ENCODE measurements at regions not wholly inside any gene's neighbourhood (a gene's known extent, or its start where the extent isn't known, plus 50 kb on each side); places are given as distances from the start of the nearest gene placed in this dataset.

DNA sequence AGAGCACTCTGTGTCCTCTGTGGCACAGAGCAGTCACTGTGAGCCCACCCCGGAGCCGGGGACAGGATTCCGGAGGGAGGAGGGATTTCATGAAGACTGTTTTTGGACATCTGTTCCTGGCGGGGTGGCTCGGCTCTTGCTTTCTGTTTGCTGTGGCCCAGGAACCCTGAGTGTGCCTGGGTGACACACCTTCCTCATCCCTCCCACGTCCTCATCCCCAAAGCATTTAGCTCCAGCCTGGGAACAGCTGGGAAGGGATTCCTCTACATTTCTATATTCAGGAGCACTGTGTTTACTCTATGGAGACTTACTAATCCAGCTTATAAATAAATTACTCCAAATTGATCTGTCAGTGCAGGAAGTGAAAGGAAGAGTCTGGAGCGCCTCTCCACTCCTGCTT, 97.8 kb upstream of the UBL3 start:
- WGBS, result 67% methylated on average over 7 of the region's 7 CpGs
- H3K27me3 ChIP-seq, result no peaks in the 10 kb centered on the region
- no peaks in the 10 kb centered on the region for H3K9me3 ChIP-seq
- DNase-seq (ENCODE audit: low spot score in 2 of 2), result no peak
- H3K27ac ChIP-seq, result no peak overlapping the region
- no peaks in the 10 kb centered on the region for H3K4me1 ChIP-seq
- TF ChIP-seq EP300 (IDR thresholded peaks at IDR 0.05), result no peak
- no peak for TF ChIP-seq POLR2AphosphoS5 (IDR thresholded peaks at IDR 0.05)
- no peak for TF ChIP-seq POLR2A (IDR thresholded peaks at IDR 0.05)
- TF ChIP-seq CTCF (IDR thresholded peaks at IDR 0.05), result no peak
- no peak overlapping the region for H3K4me3 ChIP-seq
- no peaks in the 10 kb centered on the region for H3K36me3 ChIP-seq

- no peaks in the 10 kb centered on the region for H3K36me3 ChIP-seq
- no peak overlapping the region for H3K27ac ChIP-seq
- no peak for TF ChIP-seq EP300 (IDR thresholded peaks at IDR 0.05)
- no peak for TF ChIP-seq CTCF (IDR thresholded peaks at IDR 0.05)
- no peak for TF ChIP-seq POLR2AphosphoS5 (IDR thresholded peaks at IDR 0.05)
- no peak for TF ChIP-seq POLR2A (IDR thresholded peaks at IDR 0.05)
- no peak for DNase-seq (ENCODE audit: low spot score in 2 of 2)
- H3K27me3 ChIP-seq, result no peaks in the 10 kb centered on the region
- no peaks in the 10 kb centered on the region for H3K4me1 ChIP-seq
- WGBS, result 90% methylated on average over 11 of the region's 11 CpGs
- H3K9me3 ChIP-seq, result no peaks in the 10 kb centered on the region
- H3K4me3 ChIP-seq, result no peak overlapping the region
These were observed 97.4 kb upstream of the UBL3 start for GRCh38 chr13:29947839-29948238.

DNA sequence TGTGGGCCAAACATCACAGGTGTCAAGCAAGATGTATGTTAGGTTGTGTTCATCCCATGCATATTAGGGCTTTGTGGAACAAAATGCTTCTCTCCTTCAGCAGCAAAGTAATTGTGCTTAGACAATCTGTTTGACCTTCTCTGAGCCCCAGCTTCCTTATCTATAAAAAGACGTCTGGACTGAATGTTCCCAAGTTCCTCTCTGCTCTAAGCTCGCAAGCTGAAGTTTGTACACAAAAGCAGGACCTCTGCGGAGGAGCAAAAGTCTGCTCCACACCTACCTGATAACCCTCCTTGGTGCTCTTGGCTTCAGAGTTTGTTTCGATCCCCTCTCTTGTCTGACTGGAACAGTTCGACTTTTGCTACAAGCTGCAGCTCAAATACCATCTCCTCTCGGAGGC, 95.7 kb upstream of the UBL3 start:
- no peaks in the 10 kb centered on the region for H3K9me3 ChIP-seq
- no peaks in the 10 kb centered on the region for H3K36me3 ChIP-seq
- no peak for TF ChIP-seq CTCF (IDR thresholded peaks at IDR 0.05)
- H3K27me3 ChIP-seq, result no peaks in the 10 kb centered on the region
- no peak overlapping the region for H3K27ac ChIP-seq
- 87% methylated on average over 6 of the region's 6 CpGs for WGBS
- H3K4me1 ChIP-seq, result no peaks in the 10 kb centered on the region
- no peak overlapping the region for H3K4me3 ChIP-seq
- DNase-seq (ENCODE audit: low spot score in 2 of 2), result no peak

- no peaks in the 10 kb centered on the region for H3K36me3 ChIP-seq
- no peak overlapping the region for H3K27ac ChIP-seq
- TF ChIP-seq CTCF (IDR thresholded peaks at IDR 0.05), result no peak
- no peak for TF ChIP-seq EP300 (IDR thresholded peaks at IDR 0.05)
- TF ChIP-seq POLR2A (IDR thresholded peaks at IDR 0.05), result no peak
- no peak for TF ChIP-seq POLR2AphosphoS5 (IDR thresholded peaks at IDR 0.05)
- no peak overlapping the region for H3K4me3 ChIP-seq
- no peaks in the 10 kb centered on the region for H3K9me3 ChIP-seq
- no peak for DNase-seq (ENCODE audit: low spot score in 2 of 2)
- no peaks in the 10 kb centered on the region for H3K4me1 ChIP-seq
- no peaks in the 10 kb centered on the region for H3K27me3 ChIP-seq
- WGBS, result 76% methylated on average over 8 of the region's 8 CpGs
These were observed 93.3 kb upstream of the UBL3 start for GRCh38 chr13:29943686-29944085.

DNA sequence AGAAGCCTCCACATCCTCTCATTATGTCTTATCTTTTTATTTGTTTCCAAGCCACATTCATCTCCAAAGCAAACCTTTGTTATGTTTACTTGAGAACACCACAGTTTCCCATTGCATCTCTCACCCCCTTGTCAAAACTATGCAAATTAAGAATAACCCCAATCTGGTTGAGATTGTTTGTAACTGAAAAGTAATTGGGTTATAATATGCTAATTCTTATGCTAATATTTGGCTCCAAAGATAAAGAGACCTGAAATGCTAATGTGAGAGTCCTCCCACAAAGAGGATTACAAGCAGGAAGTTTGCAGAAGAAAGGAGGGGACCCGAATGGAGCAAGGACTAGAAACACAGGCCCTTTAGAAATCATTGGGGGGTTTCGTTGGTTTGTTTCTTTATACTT, 92.9 kb upstream of the UBL3 start:
- TF ChIP-seq POLR2A (IDR thresholded peaks at IDR 0.05) (no peak), CTCF (IDR thresholded peaks at IDR 0.05) (no peak), EP300 (IDR thresholded peaks at IDR 0.05) (no peak), POLR2AphosphoS5 (IDR thresholded peaks at IDR 0.05) (no peak)
- H3K9me3 ChIP-seq, result no peaks in the 10 kb centered on the region
- WGBS, result 59% methylated on average over 2 of the region's 2 CpGs

More for the DNA sequence above, 92.9 kb upstream of the UBL3 start:
- no peak for DNase-seq (ENCODE audit: low spot score in 2 of 2)
- Histone ChIP-seq H3K4me3 (no peak overlapping the region), H3K4me1 (no peaks in the 10 kb centered on the region), H3K27me3 (no peaks in the 10 kb centered on the region), H3K36me3 (no peaks in the 10 kb centered on the region), H3K27ac (no peak overlapping the region)
